OCI-LY3 (cell line): ENCODE measurements at regions not wholly inside any gene's neighbourhood (a gene's known extent, or its start where the extent isn't known, plus 50 kb on each side); places are given as distances from the start of the nearest gene placed in this dataset.

ENCODE experiments used
- H2AFZ ChIP-seq: fragments of 200-600, 300-600 bp; shearing (Covaris generic); 2 replicates; pipeline ENCODE4 v1.6.0; 2014; ENCODE audit warnings: antibody characterized with exemption, low read depth, low read length
- H3K27ac ChIP-seq: fragments of 200-600, 300-600 bp; sonication (generic); 2 replicates; pipeline ENCODE4 v1.5.1; 2014; ENCODE audit warnings: mild to moderate bottlenecking, low read length, moderate library complexity, mixed read lengths
- H3K27me3 ChIP-seq: fragments of 200-600, 300-600 bp; sonication (generic); 2 replicates; pipeline ENCODE4 v1.6.1; 2014; ENCODE audit warnings: low read depth, low read length, mixed read lengths
- H3K36me3 ChIP-seq: fragments of 200-600, 300-600 bp; sonication (generic); replicated peaks from 2 replicates; pipeline ENCODE3; 2014; ENCODE audit warnings: low read depth, low read length, mixed read lengths
- H3K4me1 ChIP-seq: fragments of 300-600, 200-600 bp; sonication (generic); 2 replicates; pipeline ENCODE4 v1.6.1; 2014; ENCODE audit warnings: low read length, mixed read lengths
- H3K4me2 ChIP-seq: fragments of 200-600, 300-600 bp; sonication (generic); 2 replicates; pipeline ENCODE4 v1.6.1; 2014; ENCODE audit warnings: low read length, mixed read lengths
- H3K4me3 ChIP-seq: fragments of 300-600, 200-600 bp; sonication (generic); 2 replicates; pipeline ENCODE4 v1.5.1; 2014; ENCODE audit warnings: antibody characterized with exemption, mild to moderate bottlenecking, low read length, moderate library complexity
- H3K79me2 ChIP-seq: fragments of 300-600, 200-600 bp; shearing (Covaris generic); 2 replicates; pipeline ENCODE4 v1.6.1; 2014; ENCODE audit warnings: mild to moderate bottlenecking, low read length, mixed read lengths
- H3K9ac ChIP-seq: fragments of 300-600, 200-600 bp; shearing (Covaris generic); 2 replicates; pipeline ENCODE4 v1.6.0; 2014; ENCODE audit warnings: mild to moderate bottlenecking, low read length, moderate library complexity
- H3K9me3 ChIP-seq: fragments of 200-600, 300-600 bp; shearing (Covaris generic); 2 replicates; pipeline ENCODE4 v1.6.1; 2014; ENCODE audit warnings: low read length, mixed read lengths; ENCODE audit not compliant: insufficient read depth
- H4K20me1 ChIP-seq: fragments of 200-600, 300-600 bp; sonication (generic); 2 replicates; pipeline ENCODE4 v1.6.1; 2016; ENCODE audit warnings: low read length, mixed read lengths; ENCODE audit not compliant: insufficient read depth
- EZH2phosphoT487 ChIP-seq: fragments of 200-600 bp; shearing (Covaris generic); IDR thresholded peaks from 2 replicates; pipeline ENCODE4 v1.6.1; 2018; ENCODE audit warnings: antibody characterized with exemption, mixed run types, low read depth
- TF ChIP-seq, protein P1 (sequence below): fragments of 200-600, 300-600 bp; sonication (generic); IDR thresholded peaks from 2 replicates; pipeline ENCODE4 v1.5.1; 2014; ENCODE audit warnings: antibody characterized with exemption, low read length, low read depth

DNA sequence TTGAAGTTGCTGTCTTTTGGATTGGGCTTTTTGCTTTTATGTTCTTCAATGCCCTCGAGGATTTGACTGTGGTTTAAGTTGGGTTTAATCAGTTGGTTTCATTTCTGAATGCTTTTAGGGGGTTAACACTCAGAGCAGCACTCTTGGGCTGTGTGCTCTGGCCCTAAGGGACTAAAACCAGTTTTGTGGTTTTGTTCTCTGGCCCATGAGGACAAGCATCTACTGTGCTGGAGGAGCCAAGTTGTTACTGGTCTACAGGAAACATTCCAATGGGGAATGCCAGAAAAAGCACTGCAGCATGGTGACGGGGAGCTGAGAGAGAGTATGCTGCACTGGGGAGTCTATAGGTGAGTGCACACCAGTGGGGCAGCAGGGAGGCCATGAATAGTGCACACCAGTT is 596.9 kb downstream of the ZBBX start:
- no peaks in the 10 kb centered on the region for H3K79me2 ChIP-seq
- H3K9ac ChIP-seq, result no peak overlapping the region
- H3K9me3 ChIP-seq, result no peaks in the 10 kb centered on the region
- no peak overlapping the region for H3K27ac ChIP-seq
- H2AFZ ChIP-seq, result no peak overlapping the region
- no peaks in the 10 kb centered on the region for H4K20me1 ChIP-seq
- no peak overlapping the region for H3K4me3 ChIP-seq
- no peak overlapping the region for H3K4me2 ChIP-seq
- no peaks in the 10 kb centered on the region for H3K36me3 ChIP-seq
- TF ChIP-seq, protein P1, sequence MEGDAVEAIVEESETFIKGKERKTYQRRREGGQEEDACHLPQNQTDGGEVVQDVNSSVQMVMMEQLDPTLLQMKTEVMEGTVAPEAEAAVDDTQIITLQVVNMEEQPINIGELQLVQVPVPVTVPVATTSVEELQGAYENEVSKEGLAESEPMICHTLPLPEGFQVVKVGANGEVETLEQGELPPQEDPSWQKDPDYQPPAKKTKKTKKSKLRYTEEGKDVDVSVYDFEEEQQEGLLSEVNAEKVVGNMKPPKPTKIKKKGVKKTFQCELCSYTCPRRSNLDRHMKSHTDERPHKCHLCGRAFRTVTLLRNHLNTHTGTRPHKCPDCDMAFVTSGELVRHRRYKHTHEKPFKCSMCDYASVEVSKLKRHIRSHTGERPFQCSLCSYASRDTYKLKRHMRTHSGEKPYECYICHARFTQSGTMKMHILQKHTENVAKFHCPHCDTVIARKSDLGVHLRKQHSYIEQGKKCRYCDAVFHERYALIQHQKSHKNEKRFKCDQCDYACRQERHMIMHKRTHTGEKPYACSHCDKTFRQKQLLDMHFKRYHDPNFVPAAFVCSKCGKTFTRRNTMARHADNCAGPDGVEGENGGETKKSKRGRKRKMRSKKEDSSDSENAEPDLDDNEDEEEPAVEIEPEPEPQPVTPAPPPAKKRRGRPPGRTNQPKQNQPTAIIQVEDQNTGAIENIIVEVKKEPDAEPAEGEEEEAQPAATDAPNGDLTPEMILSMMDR, result no peak
- no peak for TF ChIP-seq EZH2phosphoT487
- no peaks in the 10 kb centered on the region for H3K27me3 ChIP-seq
- no peaks in the 10 kb centered on the region for H3K4me1 ChIP-seq

DNA sequence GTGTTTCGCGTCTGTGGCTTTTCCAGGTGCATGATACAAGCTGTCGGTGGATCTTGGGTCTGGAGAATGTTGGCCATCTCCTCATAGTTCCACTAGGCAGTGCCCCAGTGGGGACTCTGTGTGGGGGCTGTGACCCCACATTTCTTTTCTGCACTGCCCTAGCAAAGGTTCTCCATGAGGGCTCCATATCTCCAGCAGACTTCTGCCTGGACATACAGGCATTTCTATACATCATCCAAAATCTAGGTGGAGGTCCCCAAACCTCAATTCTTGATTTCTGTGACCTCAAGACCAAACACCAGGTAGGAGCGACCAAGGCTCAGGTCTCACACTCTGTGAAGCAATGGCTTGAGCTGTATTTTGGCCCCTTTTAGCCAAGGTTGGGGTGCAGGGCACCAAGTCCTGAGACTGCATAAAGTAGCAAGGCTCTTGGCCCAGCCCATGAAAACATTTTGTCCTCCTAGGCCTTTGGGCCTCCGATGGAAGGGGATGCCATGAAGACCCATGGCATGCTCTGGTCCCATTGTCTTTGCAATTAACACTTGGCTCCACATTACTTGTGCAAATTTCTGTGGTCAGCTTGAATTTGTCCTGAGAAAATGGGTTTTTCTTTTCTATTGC is 615.3 kb downstream of the ZBBX start:
- TF ChIP-seq, protein P1, result no peak
- no peak for TF ChIP-seq EZH2phosphoT487
- Histone ChIP-seq H3K9me3 (peaks cover 10% of the 10 kb centered on the region; the same call in 1 of the 2 replicates), H3K9ac (no peak overlapping the region), H3K4me1 (no peaks in the 10 kb centered on the region), H3K27me3 (no peaks in the 10 kb centered on the region), H3K27ac (no peak overlapping the region), H3K4me3 (no peak overlapping the region), H2AFZ (no peak overlapping the region), H4K20me1 (no peaks in the 10 kb centered on the region), H3K4me2 (no peak overlapping the region), H3K36me3 (no peaks in the 10 kb centered on the region), H3K79me2 (no peaks in the 10 kb centered on the region)

DNA sequence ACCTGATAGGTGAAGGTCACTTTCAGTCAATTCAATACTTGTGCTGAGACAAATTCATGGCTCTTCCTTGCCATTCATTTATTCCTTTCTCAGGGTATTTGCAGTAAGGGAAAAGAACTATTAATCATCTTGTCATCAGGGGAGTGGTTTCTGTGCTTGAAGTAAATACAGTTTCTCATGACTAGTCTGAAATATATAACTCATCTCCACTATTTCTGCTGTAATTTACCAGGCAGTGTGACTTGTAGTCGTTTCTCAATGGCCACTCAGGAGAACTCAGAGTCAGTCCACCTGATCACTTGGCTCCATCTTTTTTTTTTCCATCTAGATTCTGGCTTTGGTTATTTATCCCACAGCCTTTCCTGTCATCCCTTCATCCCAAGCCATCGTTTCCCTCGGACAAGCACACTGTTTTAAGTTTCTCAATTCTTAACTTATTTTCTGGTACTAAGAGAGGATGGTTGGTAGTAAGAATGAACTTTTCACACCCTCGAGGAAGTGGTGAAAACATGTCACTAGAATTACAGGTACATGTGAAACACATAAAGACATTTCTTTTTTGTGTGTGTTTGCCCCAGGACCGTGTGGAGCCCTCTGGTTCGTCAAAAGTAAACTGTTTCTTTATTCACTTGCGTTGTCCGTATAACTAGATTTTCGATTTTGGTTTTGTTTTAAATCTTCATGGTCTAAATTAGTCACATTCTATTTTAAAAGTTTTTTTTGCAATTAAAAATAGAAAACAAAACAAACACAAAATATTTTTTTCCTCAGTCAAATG is 620.2 kb downstream of the ZBBX start:
- Histone ChIP-seq H3K4me2 (no peak overlapping the region), H3K9me3 (peaks cover 6% of the 10 kb centered on the region; the same call in 1 of the 2 replicates), H3K4me3 (no peak overlapping the region), H3K36me3 (no peaks in the 10 kb centered on the region), H3K27me3 (no peaks in the 10 kb centered on the region), H3K79me2 (no peaks in the 10 kb centered on the region), H2AFZ (no peak overlapping the region), H3K27ac (no peak overlapping the region), H3K9ac (no peak overlapping the region), H4K20me1 (no peaks in the 10 kb centered on the region), H3K4me1 (no peaks in the 10 kb centered on the region)
- TF ChIP-seq, protein P1, result no peak
- TF ChIP-seq EZH2phosphoT487, result no peak

DNA sequence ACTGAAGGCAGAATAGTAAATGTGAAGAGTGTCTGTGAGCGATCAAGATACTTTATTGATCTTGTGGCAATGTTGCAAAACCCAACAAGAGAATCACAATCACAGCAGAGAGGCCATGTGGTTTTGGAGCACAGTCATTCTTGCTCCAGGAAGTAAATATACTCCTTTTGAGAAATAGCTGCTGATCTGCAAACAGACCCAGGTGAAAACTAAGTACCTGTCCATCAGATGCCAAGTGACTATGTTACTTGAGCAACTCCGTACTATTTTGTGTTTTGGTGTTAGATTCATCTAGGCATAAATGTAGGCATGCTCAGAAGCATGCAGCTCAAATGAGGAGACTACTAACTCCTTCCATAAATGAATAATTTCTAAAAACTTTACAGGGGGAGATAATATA is 627.9 kb downstream of the ZBBX start:
- Histone ChIP-seq H2AFZ (no peak overlapping the region), H3K4me1 (no peaks in the 10 kb centered on the region), H3K27me3 (no peaks in the 10 kb centered on the region), H3K4me3 (no peak overlapping the region), H3K9ac (no peak overlapping the region), H3K79me2 (no peaks in the 10 kb centered on the region), H3K27ac (no peak overlapping the region), H3K9me3 (no peaks in the 10 kb centered on the region), H3K4me2 (no peak overlapping the region), H4K20me1 (no peaks in the 10 kb centered on the region), H3K36me3 (no peaks in the 10 kb centered on the region)
- TF ChIP-seq, protein P1, result no peak
- no peak for TF ChIP-seq EZH2phosphoT487
